ENCODE measurements at regions not wholly inside any gene's neighbourhood (a gene's known extent, or its start where the extent isn't known, plus 50 kb on each side); places are given as distances from the start of the nearest gene placed in this dataset.

- H3K27me3 ChIP-seq (replicated peaks; ENCODE audit: insufficient read depth, low read length): no peaks in the 10 kb centered on the region
- H3K9me2 ChIP-seq (replicated peaks; ENCODE audit: insufficient read depth, low read length): no peaks in the 10 kb centered on the region
- no peak overlapping the region for H2AFZ ChIP-seq (ENCODE audit: low read length)
- no peaks in the 10 kb centered on the region for H3K79me2 ChIP-seq (ENCODE audit: low read length)
- H3K4me1 ChIP-seq (ENCODE audit: low read length): no peaks in the 10 kb centered on the region
- H3K36me3 ChIP-seq (replicated peaks; ENCODE audit: insufficient read depth, low read length): no peaks in the 10 kb centered on the region
- H3K4me3 ChIP-seq (ENCODE audit: low read length): no peak overlapping the region
- no peak overlapping the region for H3K4me2 ChIP-seq (ENCODE audit: low read depth, low read length)
- TF ChIP-seq EZH2phosphoT487 (IDR thresholded peaks at IDR 0.05; ENCODE audit: low read length): no peak
- TF ChIP-seq EZH2 (optimal IDR thresholded peaks at IDR 0.05; ENCODE audit: low read depth, low read length): no peak
- TF ChIP-seq CTCF (IDR thresholded peaks at IDR 0.05; ENCODE audit: low read length): no peak
- no peaks in the 10 kb centered on the region for H3F3A ChIP-seq (ENCODE audit: insufficient read depth, low read length)
- no peaks in the 10 kb centered on the region for H4K20me1 ChIP-seq (ENCODE audit: insufficient read depth, low read length)
- H3K9me3 ChIP-seq (replicated peaks; ENCODE audit: insufficient read depth, low read length): no peaks in the 10 kb centered on the region
- DNase-seq: no peak
- H3K9ac ChIP-seq (ENCODE audit: low read length): no peak overlapping the region
- H3K27ac ChIP-seq (ENCODE audit: low read length): no peak overlapping the region
Observed at GRCh38 chr6:66568271-66568670, 861.2 kb upstream of the EYS start.

GRCh38 chr6:66561479-66561878 lies 854.5 kb upstream of the EYS start:
- H3K9me2 ChIP-seq (replicated peaks; ENCODE audit: insufficient read depth, low read length): no peaks in the 10 kb centered on the region
- H3K9me3 ChIP-seq (replicated peaks; ENCODE audit: insufficient read depth, low read length): no peaks in the 10 kb centered on the region
- no peaks in the 10 kb centered on the region for H3F3A ChIP-seq (ENCODE audit: insufficient read depth, low read length)
- no peak overlapping the region for H3K9ac ChIP-seq (ENCODE audit: low read length)
- H3K4me2 ChIP-seq (ENCODE audit: low read depth, low read length): no peak overlapping the region
- no peaks in the 10 kb centered on the region for H3K4me1 ChIP-seq (ENCODE audit: low read length)
- TF ChIP-seq EZH2 (optimal IDR thresholded peaks at IDR 0.05; ENCODE audit: low read depth, low read length): no peak
- TF ChIP-seq EZH2phosphoT487 (IDR thresholded peaks at IDR 0.05; ENCODE audit: low read length): no peak
- TF ChIP-seq CTCF (IDR thresholded peaks at IDR 0.05; ENCODE audit: low read length): no peak
- no peaks in the 10 kb centered on the region for H3K79me2 ChIP-seq (ENCODE audit: low read length)
- H3K4me3 ChIP-seq (ENCODE audit: low read length): no peak overlapping the region
- H3K27me3 ChIP-seq (replicated peaks; ENCODE audit: insufficient read depth, low read length): no peaks in the 10 kb centered on the region
- DNase-seq: no peak
- H3K36me3 ChIP-seq (replicated peaks; ENCODE audit: insufficient read depth, low read length): no peaks in the 10 kb centered on the region
- no peaks in the 10 kb centered on the region for H4K20me1 ChIP-seq (ENCODE audit: insufficient read depth, low read length)
- H2AFZ ChIP-seq (ENCODE audit: low read length): no peak overlapping the region
- no peak overlapping the region for H3K27ac ChIP-seq (ENCODE audit: low read length)

- Histone ChIP-seq H3K36me3 (replicated peaks; ENCODE audit: insufficient read depth, low read length) (no peaks in the 10 kb centered on the region), H2AFZ (ENCODE audit: low read length) (no peak overlapping the region), H3K9me3 (replicated peaks; ENCODE audit: insufficient read depth, low read length) (no peaks in the 10 kb centered on the region), H3K27ac (ENCODE audit: low read length) (no peak overlapping the region), H3K9ac (ENCODE audit: low read length) (no peak overlapping the region), H3K4me2 (ENCODE audit: low read depth, low read length) (no peak overlapping the region), H3K9me2 (replicated peaks; ENCODE audit: insufficient read depth, low read length) (no peaks in the 10 kb centered on the region), H3K27me3 (replicated peaks; ENCODE audit: insufficient read depth, low read length) (no peaks in the 10 kb centered on the region), H3K79me2 (ENCODE audit: low read length) (no peaks in the 10 kb centered on the region), H4K20me1 (ENCODE audit: insufficient read depth, low read length) (no peaks in the 10 kb centered on the region), H3K4me1 (ENCODE audit: low read length) (peaks cover 8% of the 10 kb centered on the region), H3K4me3 (ENCODE audit: low read length) (no peak overlapping the region), H3F3A (ENCODE audit: insufficient read depth, low read length) (no peaks in the 10 kb centered on the region)
- TF ChIP-seq EZH2phosphoT487 (IDR thresholded peaks at IDR 0.05; ENCODE audit: low read length): no peak
- TF ChIP-seq CTCF (IDR thresholded peaks at IDR 0.05; ENCODE audit: low read length): peak; percentile 31
- peak; percentile 33 for DNase-seq
Observed at GRCh38 chr6:66558189-66558588, 851.2 kb upstream of the EYS start.
